Common myeloid progenitor, CD34-positive (primary cell): ENCODE measurements at regions not wholly inside any gene's neighbourhood (a gene's known extent, or its start where the extent isn't known, plus 50 kb on each side); places are given as distances from the start of the nearest gene placed in this dataset.

Source experiments
- CTCF ChIA-PET: fragments of 350-600 bp; sonication (Branson Sonifier 250); formaldehyde crosslinking; loops from one replicate; lab custom pipeline; 2021; ENCODE audit warnings: antibody characterized with exemption; lab: Charles Lee
- POLR2A ChIA-PET: fragments of 350-600 bp; sonication (Branson Sonifier 250); formaldehyde crosslinking; loops from one replicate; lab custom pipeline; 2021; ENCODE audit warnings: antibody characterized with exemption; lab: Charles Lee
- DNase-seq, 3 donors: peaks; one replicate each; pipeline versions ENCODE4 v3.0.0 to v3.0.0-alpha.2; 2013
- H3K27ac ChIP-seq, 2 experiments: 1 replicate in 1 of 2; 2 replicates in 1 of 2; pipeline ENCODE4 v1.7.0; 2013; ENCODE audit warnings: inconsistent platforms in 2 of 2, low read length in 2 of 2, mild to moderate bottlenecking in 2 of 2, low read depth in 1 of 2, moderate library complexity in 1 of 2; ENCODE audit not compliant: severe bottlenecking in 2 of 2, insufficient read depth in 1 of 2, poor library complexity in 1 of 2
- H3K27me3 ChIP-seq, 5 experiments: replicated peaks in 2 of 5; 1 replicate in 3 of 5; 2 replicates in 2 of 5; pipeline versions ENCODE4 v1.6.1 to v1.7.0; 2013; ENCODE audit warnings: low read length in 4 of 5, mild to moderate bottlenecking in 2 of 5, moderate library complexity in 2 of 5, inconsistent platforms in 1 of 5; ENCODE audit not compliant: insufficient read depth in 5 of 5, control insufficient read depth in 4 of 5
- H3K36me3 ChIP-seq, 4 experiments: 1 replicate in 2 of 4; 2 replicates in 2 of 4; pipeline versions ENCODE4 v1.6.1 to v1.7.0; 2013; ENCODE audit warnings: low read length in 3 of 4, control low read depth in 1 of 4, mild to moderate bottlenecking in 1 of 4; ENCODE audit not compliant: control insufficient read depth in 4 of 4, insufficient read depth in 4 of 4
- H3K4me1 ChIP-seq, 4 experiments: 1 replicate in 3 of 4; 2 replicates in 1 of 4; pipeline versions ENCODE4 v1.6.1 to v1.7.1; 2013; ENCODE audit warnings: low read length in 3 of 4, mild to moderate bottlenecking in 3 of 4, control low read depth in 1 of 4, inconsistent platforms in 1 of 4, moderate library complexity in 1 of 4; ENCODE audit not compliant: control insufficient read depth in 4 of 4, insufficient read depth in 4 of 4; ENCODE audit errors: control extremely low read depth in 1 of 4
- H3K4me3 ChIP-seq, 7 experiments: 1 replicate in 4 of 7; 2 replicates in 3 of 7; pipeline versions ENCODE4 v1.5.1 to v1.7.0; 2013; ENCODE audit warnings: mild to moderate bottlenecking in 7 of 7, low read length in 6 of 7, moderate library complexity in 6 of 7, inconsistent platforms in 2 of 7, low read depth in 2 of 7, control low read depth in 1 of 7; ENCODE audit not compliant: insufficient read depth in 4 of 7, control insufficient read depth in 1 of 7; ENCODE audit errors: extremely low read depth in 1 of 7
- H3K9me3 ChIP-seq, 5 experiments: 1 replicate in 4 of 5; 2 replicates in 1 of 5; pipeline versions ENCODE4 v1.6.1 to v1.7.1; 2013; ENCODE audit warnings: low read length in 4 of 5, mild to moderate bottlenecking in 2 of 5, inconsistent platforms in 1 of 5, low read depth in 1 of 5, moderate library complexity in 1 of 5; ENCODE audit not compliant: control insufficient read depth in 4 of 5, insufficient read depth in 2 of 5; ENCODE audit errors: control extremely low read depth in 1 of 5
- WGBS: methylation state at CpG from one replicate; pipeline ENCODE4 v1.1.5; 2013; ENCODE audit not compliant: insufficient coverage; 5-methylcytosine and 5-hydroxymethylcytosine counted together

- no peak for DNase-seq
- Histone ChIP-seq H3K36me3 (no peaks in the 10 kb centered on the region), H3K27me3 (peaks cover 0 to 40% (median 18%) of the 10 kb centered on the region in 5 experiments), H3K4me3 (no peak overlapping the region), H3K9me3 (no peaks in the 10 kb centered on the region), H3K27ac (no peak overlapping the region), H3K4me1 (no peaks in the 10 kb centered on the region)
- ChIA-PET POLR2A (no interaction called here), CTCF (no interaction called here)
- WGBS, result 94% methylated on average over 9 of the region's 16 CpGs
Observed at GRCh38 chr22:48496226-48496845, 1331.3 kb downstream of the BRD1 start.

GRCh38 chr22:48495751-48496080, 1332.0 kb downstream of the BRD1 start:
- 93% methylated on average over 8 of the region's 8 CpGs for WGBS
- no peak overlapping the region for H3K27ac ChIP-seq
- H3K9me3 ChIP-seq, result no peaks in the 10 kb centered on the region
- peaks cover 0 to 47% (median 20%) of the 10 kb centered on the region in 5 experiments for H3K27me3 ChIP-seq
- ChIA-PET POLR2A (no interaction called here), CTCF (interaction anchor here (1.0 kb wide), 1 partner anchor 1281 kb away, joined by 3 read pairs; no protein-coding TSS in a partner anchor)
- H3K4me1 ChIP-seq, result peaks cover 0 to 4% (median 1%) of the 10 kb centered on the region in 4 experiments
- no peaks in the 10 kb centered on the region for H3K36me3 ChIP-seq
- H3K4me3 ChIP-seq, result no peak overlapping the region
- no peak for DNase-seq

- H3K27ac ChIP-seq, result no peak overlapping the region
- peaks cover 0 to 8% (median 3%) of the 10 kb centered on the region in 4 experiments for H3K4me1 ChIP-seq
- 96% methylated on average over 19 of the region's 20 CpGs for whole genome bisulfite sequencing
- peaks cover 0 to 52% (median 23%) of the 10 kb centered on the region in 5 experiments for H3K27me3 ChIP-seq
- no peak overlapping the region for H3K4me3 ChIP-seq
- H3K36me3 ChIP-seq, result no peaks in the 10 kb centered on the region
- ChIA-PET CTCF (interaction anchor here (1.0 kb wide), 1 partner anchor 1281 kb away, joined by 3 read pairs; no protein-coding TSS in a partner anchor), POLR2A (no interaction called here)
- DNase-seq, result no peak
- H3K9me3 ChIP-seq, result no peaks in the 10 kb centered on the region
Observed at GRCh38 chr22:48494968-48495750, 1332.5 kb downstream of the BRD1 start.

GRCh38 chr22:48494256-48494967, 1333.3 kb downstream of the BRD1 start:
- H3K27ac ChIP-seq, result no peak overlapping the region
- no peaks in the 10 kb centered on the region for H3K9me3 ChIP-seq
- H3K27me3 ChIP-seq, result peaks cover 0 to 57% (median 23%) of the 10 kb centered on the region in 5 experiments
- DNase-seq, result no peak
- 91% methylated on average over 20 of the region's 21 CpGs for WGBS
- H3K4me3 ChIP-seq, result no peak overlapping the region
- H3K4me1 ChIP-seq, result peaks cover 0 to 15% (median 6%) of the 10 kb centered on the region in 4 experiments
- ChIA-PET POLR2A (no interaction called here), CTCF (interaction anchor here (1.0 kb wide), 1 partner anchor 1280 kb away, joined by 3 read pairs; no protein-coding TSS in a partner anchor)
- H3K36me3 ChIP-seq, result no peaks in the 10 kb centered on the region

- ChIA-PET CTCF (interaction anchor here (1.3 to 1.4 kb wide), 2 partner anchors 255 to 867 kb away, joined by 3 to 5 read pairs; no protein-coding TSS in a partner anchor), POLR2A (no interaction called here)
- WGBS, result 73% methylated on average over 6 of the region's 6 CpGs
- Histone ChIP-seq H3K27ac (no peak overlapping the region), H3K9me3 (no peaks in the 10 kb centered on the region), H3K36me3 (no peaks in the 10 kb centered on the region), H3K27me3 (peaks cover 0 to 56% (median 25%) of the 10 kb centered on the region in 5 experiments), H3K4me3 (no peak overlapping the region), H3K4me1 (peaks cover 0 to 15% (median 7%) of the 10 kb centered on the region in 4 experiments)
- no peak for DNase-seq
Observed at GRCh38 chr22:48493733-48494132, 1333.9 kb downstream of the BRD1 start.

GRCh38 chr22:48492366-48493320, 1335.0 kb downstream of the BRD1 start:
- 43% methylated on average over 15 of the region's 19 CpGs for WGBS
- CTCF ChIA-PET, result interaction anchor here (0.7 to 1.9 kb wide), 7 partner anchors 10 to 1643 kb away, joined by 3 to 8 read pairs (median 3); no protein-coding TSS in a partner anchor
- peaks cover 0 to 15% (median 7%) of the 10 kb centered on the region in 4 experiments for H3K4me1 ChIP-seq

More at GRCh38 chr22:48492366-48493320, 1335.0 kb downstream of the BRD1 start:
- H3K36me3 ChIP-seq, result no peaks in the 10 kb centered on the region
- H3K9me3 ChIP-seq, result no peaks in the 10 kb centered on the region
- H3K4me3 ChIP-seq, result no peak overlapping the region
- H3K27me3 ChIP-seq, result peaks cover 0 to 65% (median 35%) of the 10 kb centered on the region in 5 experiments
- POLR2A ChIA-PET, result interaction anchor here (0.6 kb wide), 1 partner anchor 1127 kb away, joined by 3 read pairs; no protein-coding TSS in a partner anchor
- H3K27ac ChIP-seq, result no peak overlapping the region
- peak; percentile 70 to 75 (median 75) for DNase-seq
